ENCODE measurements at regions not wholly inside any gene's neighbourhood (a gene's known extent, or its start where the extent isn't known, plus 50 kb on each side); places are given as distances from the start of the nearest gene placed in this dataset.

- TF ChIP-seq EZH2 (IDR thresholded peaks at IDR 0.05; ENCODE audit: borderline replicate concordance, low read depth, low read length, severe bottlenecking) = no peak
- no peak for TF ChIP-seq CTCF (IDR thresholded peaks at IDR 0.05; ENCODE audit: extremely low read depth in 1 of 2, insufficient read depth in 1 of 2, low read depth in 1 of 2, low read length in 2 of 2)
- no peak for TF ChIP-seq JUN (IDR thresholded peaks at IDR 0.05; ENCODE audit: borderline replicate concordance, insufficient read depth, insufficient read length, low read depth)
Observed at GRCh38 chr10:84012431-84012830, 126.9 kb upstream of the GHITM start.

Data from endothelial cell of umbilical vein (primary cell).